H4 (cell line): ENCODE measurements at regions not wholly inside any gene's neighbourhood (a gene's known extent, or its start where the extent isn't known, plus 50 kb on each side); places are given as distances from the start of the nearest gene placed in this dataset.
"Not testable (repeated sequence)": the region's sequence is repeated elsewhere in the genome, so short reads cannot be mapped to it uniquely, and the experiment has no call there.

Source experiments
- DNase-seq: peaks from one replicate; pipeline ENCODE4 v3.0.0-alpha.2; 2015; ENCODE audit warnings: low spot score

DNA sequence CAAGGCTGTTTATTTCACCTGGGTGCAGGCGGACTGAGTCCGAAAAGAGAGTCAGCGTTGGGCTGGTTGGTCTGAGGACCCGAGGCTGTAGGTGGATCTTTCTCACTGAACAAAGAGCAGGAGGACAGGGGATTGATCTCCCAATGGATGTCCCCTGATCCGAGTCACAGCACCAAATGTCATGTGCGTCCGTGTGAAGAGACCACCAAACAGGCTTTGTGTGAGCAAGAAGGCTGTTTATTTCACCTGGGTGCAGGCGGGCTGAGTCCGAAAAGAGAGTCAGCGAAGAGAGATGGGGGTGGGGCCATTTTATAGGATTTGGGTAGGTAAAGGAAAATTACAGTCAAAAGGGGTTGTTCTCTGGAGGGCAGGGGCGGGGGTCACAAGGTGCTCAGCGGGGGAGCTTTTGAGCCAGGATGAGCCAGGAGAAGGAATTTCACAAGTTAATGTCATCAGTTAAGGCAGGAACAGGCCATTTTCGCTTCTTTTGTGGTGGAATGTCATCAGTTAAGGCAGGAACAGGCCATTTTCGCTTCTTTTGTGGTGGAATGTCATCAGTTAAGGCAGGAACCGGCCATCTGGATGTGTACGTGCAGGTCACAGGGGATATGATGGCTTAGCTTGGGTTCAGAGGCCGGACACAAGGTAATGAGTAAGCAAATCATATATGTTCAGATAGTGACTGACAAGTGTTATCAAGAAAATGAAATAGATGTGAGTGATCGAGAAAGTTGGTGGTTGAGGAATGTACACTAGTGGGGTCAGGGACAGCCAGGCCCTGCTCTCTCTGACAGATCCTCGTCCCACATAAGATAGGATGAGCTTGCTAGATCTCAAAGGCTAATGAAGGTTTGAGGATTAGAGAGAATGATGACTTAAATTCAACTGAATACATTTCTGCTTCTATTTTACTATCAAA lies 760.0 kb downstream of the KCNT2 start:
- not testable (repeated sequence) for DNase-seq

DNA sequence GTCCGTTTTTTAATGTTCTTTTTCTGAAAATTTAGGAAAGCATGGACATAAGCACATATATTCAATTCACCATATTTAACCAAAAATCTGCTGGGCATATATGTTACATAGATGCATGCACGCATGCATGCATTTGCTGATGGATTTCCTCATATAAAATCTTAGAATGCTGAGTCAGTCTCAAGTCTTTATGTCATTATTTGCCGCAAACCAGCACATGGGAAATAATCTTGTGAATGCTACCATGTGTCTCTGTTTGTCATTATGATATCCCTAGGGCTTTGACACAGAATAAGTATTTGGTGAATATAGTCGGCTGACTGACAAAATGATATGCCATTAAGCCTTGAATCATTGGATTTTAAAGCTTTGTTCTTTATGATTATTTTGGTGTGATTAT lies 776.5 kb downstream of the KCNT2 start:
- no peak for DNase-seq

DNA sequence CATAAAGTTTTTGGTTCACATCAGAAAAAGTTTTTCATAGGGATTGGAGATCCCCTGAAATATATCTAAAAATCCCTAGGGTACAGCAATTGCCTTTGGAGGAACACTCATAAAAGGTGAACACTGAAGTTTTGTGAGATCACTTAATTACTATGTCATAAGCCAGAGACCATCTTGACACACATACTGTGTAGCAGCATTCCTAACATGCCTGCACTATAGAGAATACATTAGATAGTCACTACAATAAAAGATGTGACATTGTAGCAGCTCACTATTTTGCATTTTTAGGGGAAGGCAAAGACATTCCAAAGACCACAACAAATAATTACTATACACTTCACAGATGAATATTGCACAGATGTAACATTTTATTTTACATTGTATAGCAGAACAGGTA lies 779.9 kb downstream of the KCNT2 start:
- DNase-seq = no peak

DNA sequence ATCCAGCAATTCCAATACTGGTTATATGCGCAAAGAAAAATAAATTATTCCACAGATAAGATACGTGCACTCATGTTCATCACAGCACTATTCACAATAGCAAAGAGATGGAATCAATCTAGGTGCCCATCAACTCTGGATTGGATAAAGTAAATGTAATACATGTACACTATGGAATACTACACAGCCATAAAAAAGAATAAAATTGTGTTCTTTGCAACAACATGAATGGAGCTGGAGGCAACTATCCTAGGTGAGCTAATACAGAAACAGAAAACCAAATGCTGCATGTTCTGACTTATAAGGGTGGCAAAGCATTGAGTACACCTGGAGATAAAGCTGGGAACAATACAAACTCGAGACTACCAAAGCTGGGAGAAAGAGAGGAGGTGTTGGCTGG lies 787.3 kb downstream of the KCNT2 start:
- no peak for DNase-seq

DNA sequence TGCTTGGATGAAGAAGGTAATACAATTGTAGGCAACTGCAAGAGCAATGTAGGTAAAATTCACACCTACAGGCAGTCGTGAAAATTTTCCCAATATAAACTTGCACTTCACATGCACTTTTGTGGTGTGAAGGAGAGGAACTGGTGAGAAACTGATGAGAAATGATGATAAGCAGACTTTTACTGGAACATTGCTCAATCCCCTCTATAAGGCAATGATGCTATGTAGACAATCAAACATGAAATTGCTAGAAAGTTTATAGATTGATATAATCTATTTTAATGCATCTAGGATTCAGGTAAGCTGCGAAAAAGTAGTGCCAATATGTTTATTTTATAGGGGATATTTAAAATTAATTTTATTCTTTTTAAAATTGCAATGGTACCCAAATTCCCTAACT lies 802.2 kb downstream of the KCNT2 start:
- no peak for DNase-seq

DNA sequence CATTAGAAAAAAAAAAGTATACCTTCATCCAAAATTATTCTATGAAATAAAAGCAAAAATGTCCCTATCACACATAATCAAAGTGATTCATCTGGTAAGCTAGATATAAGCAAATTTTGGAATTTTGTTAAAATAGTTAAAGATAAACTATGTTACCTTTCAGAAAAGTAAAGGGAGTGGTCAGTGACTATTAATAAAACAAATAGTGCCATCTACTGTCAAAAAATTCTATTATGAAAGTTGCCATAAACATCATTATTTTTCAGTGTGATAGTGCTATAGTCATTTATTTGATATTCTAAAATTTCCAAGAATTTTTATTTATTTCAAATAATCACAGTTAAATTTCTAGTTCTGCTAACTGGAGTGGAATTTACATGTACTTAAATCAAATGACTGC lies 803.7 kb downstream of the KCNT2 start:
- DNase-seq = no peak

DNA sequence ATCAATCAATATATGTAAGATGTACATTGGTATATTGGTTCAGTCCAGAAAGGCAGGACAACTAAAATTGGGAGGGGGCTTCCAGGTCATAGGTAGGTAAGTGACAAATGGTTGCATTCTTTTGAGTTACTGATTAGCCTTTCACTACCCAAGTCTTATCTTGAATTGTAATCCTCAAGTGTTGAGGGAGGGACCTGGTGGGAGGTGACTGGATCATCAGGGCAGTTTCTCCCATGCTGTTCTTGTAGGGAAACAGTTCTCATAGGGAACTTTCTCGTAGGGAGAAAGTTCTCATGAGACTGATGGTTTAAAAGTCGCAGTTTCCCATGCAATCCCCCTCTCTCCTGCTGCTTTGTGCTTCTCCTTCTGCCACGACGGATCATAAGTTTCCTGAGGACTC lies 809.2 kb downstream of the KCNT2 start:
- no peak for DNase-seq

DNA sequence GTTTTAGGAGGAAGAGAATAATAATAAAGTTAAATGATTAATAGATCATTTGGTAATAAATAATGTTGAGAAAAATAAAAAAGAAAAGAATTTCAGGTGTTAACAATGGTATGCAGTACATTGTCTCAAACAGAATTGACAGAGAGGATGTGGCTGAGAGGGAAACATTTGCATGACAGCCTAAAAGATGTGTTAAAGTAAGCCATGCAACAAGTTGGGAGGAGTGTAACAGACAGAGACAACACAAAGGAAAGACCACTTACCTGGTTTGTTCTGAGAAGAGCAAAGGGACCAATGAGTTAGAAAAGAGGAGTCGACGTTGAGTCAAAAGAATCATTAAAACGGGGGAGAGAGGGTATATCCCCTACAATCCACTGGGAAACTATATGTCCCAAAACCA lies 814.0 kb downstream of the KCNT2 start:
- DNase-seq = no peak

DNA sequence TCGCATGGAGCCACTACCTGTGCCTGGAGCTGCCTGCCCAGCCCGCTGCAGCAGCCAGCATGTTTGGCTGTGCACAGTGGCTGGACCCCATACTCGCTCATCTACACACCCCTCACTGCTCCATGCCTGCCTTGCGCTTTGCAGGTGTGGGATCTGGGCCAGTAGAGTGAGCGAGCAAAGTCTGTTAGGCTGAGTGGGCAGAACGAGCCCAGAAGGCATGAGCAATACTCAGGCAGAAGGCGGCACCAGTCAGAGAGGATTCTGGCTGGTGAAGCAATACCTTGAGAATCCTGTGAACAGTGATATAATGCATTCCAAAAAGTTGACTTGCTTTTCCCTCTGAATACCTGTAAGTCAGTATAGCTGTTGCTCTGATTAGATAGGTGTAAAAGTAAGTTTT lies 816.4 kb downstream of the KCNT2 start:
- no peak for DNase-seq

DNA sequence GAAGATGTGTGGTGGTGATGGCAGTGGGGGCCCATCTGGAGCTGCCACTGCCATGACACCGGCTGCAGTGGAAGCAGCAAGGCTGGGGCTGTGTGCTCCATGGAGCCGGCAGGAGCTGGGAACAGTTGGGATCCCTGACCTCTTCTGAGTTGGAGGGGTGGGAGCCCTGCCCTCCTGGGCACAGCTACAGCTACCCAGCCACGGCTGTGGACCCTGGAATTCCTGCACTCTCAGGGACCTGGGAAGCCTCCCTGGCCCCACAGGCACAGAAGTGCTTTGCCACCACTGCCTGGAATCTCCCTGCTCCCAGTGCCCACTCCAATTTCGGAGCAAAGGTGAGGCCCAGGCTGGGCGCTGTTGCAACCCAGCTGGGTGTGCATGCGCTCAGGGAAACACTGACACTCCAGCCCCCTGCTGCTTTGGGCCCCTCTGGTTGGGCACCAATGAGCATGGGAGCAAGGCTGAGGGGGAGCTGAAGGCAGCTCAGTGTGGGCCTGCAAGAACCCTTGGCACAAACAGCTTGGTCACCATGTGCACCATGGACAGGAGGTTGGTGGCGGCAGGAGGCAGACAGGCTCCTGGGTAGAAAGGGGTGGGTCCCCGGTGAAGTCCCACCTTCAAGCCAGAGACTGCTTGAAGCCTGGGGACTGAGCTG lies 817.6 kb downstream of the KCNT2 start:
- DNase-seq = no peak

DNA sequence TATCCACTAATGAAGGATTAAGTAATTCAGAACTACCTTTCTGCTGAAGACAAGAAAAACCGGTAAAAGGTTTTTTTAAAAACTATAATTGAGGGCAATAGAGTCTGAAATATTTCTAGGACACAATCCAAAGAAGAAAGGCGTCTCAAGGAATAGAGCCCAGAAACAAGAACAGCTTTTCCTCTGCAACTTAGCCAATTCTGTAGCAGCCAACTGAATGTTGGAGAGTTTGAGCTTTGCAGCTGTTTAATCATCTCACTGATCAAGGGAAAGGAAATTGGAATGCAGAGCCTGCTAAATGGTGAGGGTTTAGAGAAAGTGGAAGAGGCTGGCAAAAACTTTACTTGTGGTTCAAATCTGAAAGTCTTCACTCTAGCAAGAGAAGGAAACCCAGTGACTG lies 818.9 kb downstream of the KCNT2 start:
- no peak for DNase-seq

DNA sequence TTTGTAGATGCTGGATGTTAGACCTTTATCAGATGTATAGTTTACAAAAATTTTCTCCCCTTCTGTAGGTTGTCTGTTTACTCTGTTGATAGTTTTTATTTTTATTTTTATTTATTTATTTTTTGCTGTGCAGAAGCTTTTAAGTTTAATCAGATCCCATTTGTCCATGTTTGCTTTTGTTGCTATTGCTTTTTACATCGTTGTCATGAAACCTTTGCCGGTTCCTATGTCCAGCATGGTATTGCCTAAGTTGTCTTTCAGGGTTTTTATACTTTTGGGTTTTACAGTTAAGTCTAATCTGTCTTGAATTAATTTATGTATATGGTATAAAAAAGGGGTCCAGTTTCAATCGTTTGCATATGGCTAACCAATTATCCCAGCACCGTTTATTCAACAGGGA lies 819.5 kb downstream of the KCNT2 start:
- DNase-seq = no peak

DNA sequence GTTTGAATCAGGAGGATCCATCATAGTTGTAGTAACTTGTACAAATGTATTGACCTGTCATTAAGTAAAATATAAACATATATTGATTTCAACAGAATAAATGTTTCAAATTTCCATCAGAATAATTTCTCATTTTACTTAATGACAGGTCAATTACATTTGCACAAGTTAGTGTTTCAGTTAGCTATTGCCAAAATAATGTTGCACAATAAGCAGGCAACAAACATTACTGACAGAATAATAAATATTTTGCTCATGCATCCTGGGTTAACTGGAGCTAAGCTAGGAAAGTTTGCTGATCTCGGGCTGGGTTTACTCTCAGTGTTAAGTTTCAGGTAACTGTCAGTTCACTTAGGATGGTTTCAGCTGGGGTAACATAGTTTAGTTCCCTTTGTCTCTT lies 822.4 kb downstream of the KCNT2 start:
- DNase-seq = no peak

DNA sequence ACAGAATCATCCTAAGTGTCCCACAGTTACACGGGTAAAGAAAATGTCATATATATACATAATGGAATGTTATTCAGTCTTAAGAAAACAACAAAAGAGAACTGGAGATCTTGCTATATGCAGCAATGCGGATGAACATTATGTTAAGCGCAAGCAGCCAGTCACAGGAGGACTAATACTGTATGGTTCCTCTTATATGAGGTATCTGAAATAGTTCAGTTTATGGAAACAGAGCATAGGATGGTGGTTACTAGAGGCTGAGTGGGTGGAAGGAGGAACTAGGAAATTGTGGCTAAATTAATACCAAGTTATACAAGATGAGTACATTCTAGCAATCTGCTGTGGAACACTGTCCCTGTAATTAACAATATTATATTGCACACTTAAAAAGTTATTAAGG lies 834.3 kb downstream of the KCNT2 start:
- no peak for DNase-seq

DNA sequence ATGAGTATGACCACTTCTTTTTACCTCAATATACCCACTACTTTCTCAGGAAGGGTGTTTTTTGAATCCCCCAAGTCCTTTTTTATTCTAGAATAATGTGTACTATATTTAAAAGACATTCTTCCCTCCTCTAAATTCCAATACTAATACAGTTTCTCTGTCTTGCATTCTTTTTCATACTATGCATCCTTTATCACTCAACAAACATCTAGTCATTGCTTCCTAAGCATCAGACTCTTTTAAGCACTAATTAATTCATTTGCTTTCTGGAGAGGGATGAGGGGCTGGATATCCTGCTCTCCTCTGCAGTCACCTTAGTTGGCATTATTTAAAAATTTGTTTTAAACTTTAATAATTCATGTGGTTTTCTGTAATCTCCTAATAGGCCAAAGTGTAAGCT lies 838.8 kb downstream of the KCNT2 start:
- no peak for DNase-seq

DNA sequence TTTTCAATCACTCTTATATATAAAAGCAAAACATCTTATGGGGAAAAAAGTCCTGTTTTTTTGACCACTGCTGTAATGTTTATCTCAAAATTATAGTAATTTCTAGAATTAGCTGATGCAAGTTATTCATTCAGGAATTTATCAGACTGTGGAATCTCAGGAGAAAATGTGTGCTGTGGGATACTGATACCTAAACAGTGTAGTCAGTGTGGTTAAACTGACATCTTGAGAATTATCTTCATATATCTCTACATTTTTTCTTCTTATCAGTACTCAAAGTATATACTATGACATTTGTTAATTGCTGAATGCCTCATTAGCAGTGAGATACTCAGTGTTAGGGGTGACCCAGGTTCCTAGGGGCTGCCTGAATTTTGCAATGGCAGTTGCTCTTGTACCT lies 839.3 kb downstream of the KCNT2 start:
- no peak for DNase-seq

DNA sequence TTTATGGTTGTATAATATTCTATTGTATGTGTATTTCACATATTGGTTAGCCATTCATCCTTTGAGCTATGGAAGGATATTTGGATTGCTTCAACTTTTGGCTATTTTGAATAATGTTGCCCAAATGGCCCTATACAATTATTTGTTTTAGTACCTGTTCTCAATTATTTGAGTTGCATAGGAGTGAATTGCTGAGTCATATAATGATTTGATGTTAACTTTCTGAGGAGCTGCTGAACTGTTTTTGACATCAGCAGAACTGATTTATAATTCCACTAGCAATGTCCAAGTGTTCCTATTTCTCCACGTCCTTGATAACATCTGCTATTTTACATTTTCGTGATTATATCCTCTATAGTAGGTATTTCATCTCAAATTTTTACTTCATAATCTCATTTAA lies 839.9 kb downstream of the KCNT2 start:
- no peak for DNase-seq

DNA sequence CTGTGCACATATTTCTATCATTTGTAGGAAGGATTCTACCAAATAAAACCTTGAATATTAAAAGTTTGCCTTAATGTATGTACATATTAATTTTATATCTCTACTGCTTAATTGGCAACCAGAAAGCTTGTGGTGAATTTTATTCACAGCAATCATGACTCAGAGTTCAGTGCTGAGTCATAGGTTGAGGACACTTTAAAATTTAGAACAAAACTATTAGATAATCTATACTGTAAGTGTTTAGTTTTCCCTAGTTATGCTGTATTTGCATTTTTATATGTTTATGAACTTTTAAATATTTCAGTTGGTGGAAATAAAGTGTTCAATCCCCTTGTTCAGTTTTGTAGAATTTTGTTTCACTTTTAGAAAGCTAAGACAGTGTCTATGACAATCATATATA lies 841.5 kb downstream of the KCNT2 start:
- no peak for DNase-seq

DNA sequence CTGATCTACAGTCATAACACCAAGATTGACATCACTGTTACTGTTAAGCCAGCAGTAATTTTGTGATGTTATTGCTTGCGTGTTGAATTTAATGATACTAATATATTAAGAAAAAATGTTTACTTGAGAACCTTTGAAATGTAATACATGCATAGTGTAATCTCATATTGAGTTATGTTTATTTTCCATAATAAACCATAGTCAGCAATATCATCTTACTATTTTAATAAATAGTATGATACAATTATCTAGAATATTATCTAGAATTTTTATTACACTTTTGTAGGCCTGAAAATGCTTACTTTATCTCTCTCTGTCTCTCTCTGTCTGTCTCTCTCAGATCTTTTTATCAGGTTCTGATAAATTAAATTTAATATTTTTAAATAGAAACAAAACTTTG lies 843.1 kb downstream of the KCNT2 start:
- no peak for DNase-seq

DNA sequence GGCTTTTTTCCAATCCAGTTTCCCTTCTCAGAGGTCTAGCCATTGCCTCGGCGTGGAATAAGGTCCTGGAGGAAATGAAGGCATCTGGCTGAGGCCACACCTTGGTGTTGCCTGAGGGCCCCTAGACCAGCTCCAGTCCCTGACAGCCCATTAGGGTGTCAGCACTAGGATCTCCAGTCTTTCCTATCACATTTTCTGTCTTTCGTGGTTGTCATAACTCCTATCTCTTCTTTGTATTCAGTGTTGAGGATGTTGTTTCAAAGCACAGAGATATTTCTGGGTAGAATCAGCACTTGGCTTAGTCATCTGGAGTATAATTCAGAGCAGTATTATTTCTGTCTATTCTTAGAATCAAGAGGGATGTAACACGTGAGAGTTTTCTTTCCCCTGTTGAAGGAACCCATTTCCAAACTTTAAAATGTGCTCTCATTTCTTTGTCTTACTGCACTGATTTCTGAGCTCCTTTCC lies 844.3 kb downstream of the KCNT2 start:
- no peak for DNase-seq

DNA sequence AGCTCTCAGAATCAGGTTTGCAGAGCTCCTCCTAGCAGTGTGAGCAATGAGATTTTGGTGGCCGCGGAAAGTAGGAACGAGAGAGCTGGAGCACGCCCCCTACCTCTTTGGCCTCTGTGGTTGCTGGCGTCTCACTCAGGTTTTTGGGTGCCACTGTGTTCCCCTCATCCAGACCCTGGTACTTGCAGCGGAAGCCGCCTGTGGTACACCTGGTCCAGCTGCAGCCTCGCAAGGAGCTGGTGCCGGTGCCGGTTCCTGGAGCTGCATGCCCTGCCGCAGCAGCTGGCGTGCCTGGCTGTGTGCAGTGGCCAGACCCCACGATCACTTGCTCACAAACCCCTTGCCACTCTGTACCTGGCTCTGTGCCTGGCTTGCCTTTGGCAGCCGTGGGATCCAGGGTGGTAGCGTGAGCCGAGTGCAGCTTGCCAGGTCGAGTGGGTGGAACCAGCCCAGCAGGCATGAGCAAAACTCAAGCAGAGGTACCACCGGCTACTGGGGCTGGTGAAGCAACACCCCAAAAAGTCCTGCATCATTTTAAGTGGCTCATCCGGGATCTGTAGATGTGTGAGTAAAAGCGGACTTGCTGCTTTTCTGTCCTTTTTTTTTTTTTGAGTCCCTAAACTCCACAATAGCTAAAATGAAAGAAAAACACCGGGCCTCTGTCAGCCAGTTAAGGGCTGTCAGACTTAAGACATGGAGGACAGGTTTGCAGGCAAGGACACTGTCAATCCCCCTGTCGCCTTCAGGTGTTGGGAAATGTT lies 844.9 kb downstream of the KCNT2 start:
- no peak for DNase-seq

DNA sequence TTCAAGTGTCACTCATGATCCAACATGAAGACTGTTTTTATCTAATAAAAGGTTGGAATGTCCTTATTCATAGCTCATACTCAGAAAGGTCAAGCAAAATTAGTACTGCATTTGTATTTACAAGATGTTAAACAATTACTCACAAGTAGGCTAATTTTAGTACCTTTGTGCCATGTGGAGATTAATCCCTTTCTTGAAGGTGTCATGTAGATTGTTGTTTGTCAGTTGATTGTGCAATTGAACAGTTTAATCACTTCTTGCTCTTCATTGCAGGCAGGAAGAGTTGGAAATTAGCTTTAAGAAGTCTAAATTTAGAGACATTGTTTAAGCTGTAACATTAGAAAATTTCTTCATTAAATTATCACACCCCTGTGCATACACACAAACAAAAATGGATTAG lies 847.1 kb downstream of the KCNT2 start:
- no peak for DNase-seq

DNA sequence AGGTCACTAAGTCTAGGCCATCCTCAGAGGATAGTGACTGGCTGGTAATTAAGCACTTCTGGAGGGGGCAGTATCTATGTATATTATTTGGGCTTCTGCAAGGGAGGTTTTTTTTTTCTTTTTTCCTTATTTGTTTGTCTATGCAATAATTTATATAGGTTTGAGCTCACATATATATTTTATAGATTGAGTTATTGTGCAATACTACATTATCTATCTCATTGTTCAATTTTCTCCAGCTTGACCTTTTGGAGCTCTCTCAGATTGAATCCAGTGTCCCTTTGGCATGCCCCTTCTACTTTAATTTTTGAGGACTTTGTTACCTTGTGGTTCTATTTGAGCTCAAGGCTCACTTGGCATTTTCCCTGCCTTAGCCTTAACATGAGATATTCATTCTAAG lies 852.1 kb downstream of the KCNT2 start:
- no peak for DNase-seq
